SK-N-SH treated with all-trans-retinoic acid at 6 μM for 48 hours (cell line): ENCODE measurements at regions not wholly inside any gene's neighbourhood (a gene's known extent, or its start where the extent isn't known, plus 50 kb on each side); places are given as distances from the start of the nearest gene placed in this dataset.

Experiments
- ATAC-seq: fragments of 200-7000 bp; cut with Tn5 transposase; 3 replicates; pipeline ENCODE4 v1.9.1; 2020; ENCODE audit warnings: mild to moderate bottlenecking, moderate library complexity
- ARNTL ChIP-seq: fragments of 450-650 bp; formaldehyde crosslinking; IDR thresholded peaks from 2 replicates; pipeline ENCODE4 v1.5.0; 2020; ENCODE audit warnings: low read depth, mild to moderate bottlenecking, moderate library complexity, borderline replicate concordance
- BACH2 ChIP-seq: fragments of 250-450 bp; sonication (Bioruptor Pico); IDR thresholded peaks from 2 replicates; pipeline ENCODE4 v1.9.0; 2021; ENCODE audit warnings: mild to moderate bottlenecking, borderline replicate concordance
- CSDC2 ChIP-seq: fragments of 250-450 bp; sonication (Bioruptor Pico); IDR thresholded peaks from 2 replicates; pipeline ENCODE4 v1.5.0; 2020; ENCODE audit warnings: mild to moderate bottlenecking, moderate library complexity
- CSRNP3 ChIP-seq: fragments of 250-450 bp; sonication (Bioruptor Pico); IDR thresholded peaks from 2 replicates; pipeline ENCODE4 v1.5.1; 2021; ENCODE audit warnings: mild to moderate bottlenecking, moderate library complexity
- ESRRG ChIP-seq: fragments of 250-450 bp; sonication (Bioruptor Pico); IDR thresholded peaks from 2 replicates; pipeline ENCODE4 v1.6.1; 2021; ENCODE audit warnings: mild to moderate bottlenecking
- GLIS3 ChIP-seq: fragments of 250-450 bp; sonication (Bioruptor Pico); IDR thresholded peaks from 2 replicates; pipeline ENCODE4 v1.5.0; 2020; ENCODE audit warnings: mild to moderate bottlenecking, moderate library complexity
- ISL1 ChIP-seq: fragments of 250-450 bp; sonication (Bioruptor Pico); IDR thresholded peaks from 2 replicates; pipeline ENCODE4 v2.1.2; 2022; ENCODE audit warnings: mild to moderate bottlenecking, moderate library complexity
- OSR1 ChIP-seq: fragments of 250-450 bp; sonication (Bioruptor Pico); IDR thresholded peaks from 2 replicates; pipeline ENCODE4 v1.8.0; 2022; ENCODE audit warnings: moderate library complexity, mild to moderate bottlenecking, inconsistent platforms
- PATZ1 ChIP-seq: fragments of 250-450 bp; sonication (Bioruptor Pico); IDR thresholded peaks from 2 replicates; pipeline ENCODE4 v1.8.0; 2020; ENCODE audit warnings: mild to moderate bottlenecking, moderate library complexity, borderline replicate concordance
- PPARA ChIP-seq: fragments of 250-450 bp; sonication (Bioruptor Pico); IDR thresholded peaks from 2 replicates; pipeline ENCODE4 v1.5.0; 2020; ENCODE audit warnings: mild to moderate bottlenecking, borderline replicate concordance
- SNAI2 ChIP-seq: fragments of 250-450 bp; sonication (Bioruptor Pico); IDR thresholded peaks from 2 replicates; pipeline ENCODE4 v1.5.0; 2020; ENCODE audit warnings: mild to moderate bottlenecking, moderate library complexity
- TCF4 ChIP-seq: fragments of 250-450 bp; sonication (Bioruptor Pico); IDR thresholded peaks from 2 replicates; pipeline ENCODE4 v1.8.0; 2021; ENCODE audit warnings: mild to moderate bottlenecking, moderate library complexity, borderline replicate concordance
- TOX ChIP-seq: fragments of 250-450 bp; sonication (Bioruptor Pico); IDR thresholded peaks from 2 replicates; pipeline ENCODE4 v1.8.0; 2021; ENCODE audit warnings: mild to moderate bottlenecking, moderate library complexity, borderline replicate concordance
- ZC3H10 ChIP-seq: fragments of 250-450 bp; sonication (Bioruptor Pico); IDR thresholded peaks from 2 replicates; pipeline ENCODE4 v1.5.1; 2021; ENCODE audit warnings: mild to moderate bottlenecking, moderate library complexity
- ZFP3 ChIP-seq: fragments of 250-450 bp; sonication (Bioruptor Pico); IDR thresholded peaks from 2 replicates; pipeline ENCODE4 v1.5.0; 2020; ENCODE audit warnings: mild to moderate bottlenecking, moderate library complexity
- ZNF565 ChIP-seq: fragments of 450-650 bp; formaldehyde crosslinking; conservative IDR thresholded peaks from 2 replicates; pipeline ENCODE4 v1.5.0; 2020; ENCODE audit warnings: low read depth, mild to moderate bottlenecking, moderate library complexity
- ZNF70 ChIP-seq: fragments of 450-650 bp; formaldehyde crosslinking; IDR thresholded peaks from 2 replicates; pipeline ENCODE4 v1.5.0; 2020; ENCODE audit warnings: mild to moderate bottlenecking, moderate library complexity
- ZNF8 ChIP-seq: fragments of 450-650 bp; formaldehyde crosslinking; IDR thresholded peaks from 2 replicates; pipeline ENCODE4 v1.5.0; 2020; ENCODE audit warnings: mild to moderate bottlenecking, moderate library complexity
- TF ChIP-seq, protein P1 (sequence below): fragments of 250-450 bp; sonication (Bioruptor Pico); IDR thresholded peaks from 2 replicates; pipeline ENCODE4 v1.5.1; 2020; ENCODE audit warnings: low read depth, mild to moderate bottlenecking, moderate library complexity
- TF ChIP-seq, protein P2 (sequence below): fragments of 250-450 bp; sonication (Bioruptor Pico); IDR thresholded peaks from 2 replicates; pipeline ENCODE4 v1.8.0; 2021; ENCODE audit warnings: low read depth, mild to moderate bottlenecking, moderate library complexity, borderline replicate concordance
- TF ChIP-seq, protein P3 (sequence below): fragments of 250-450 bp; sonication (Bioruptor Pico); IDR thresholded peaks from 2 replicates; pipeline ENCODE4 v1.5.0; 2020; ENCODE audit warnings: mild to moderate bottlenecking, moderate library complexity

- no peak for TF ChIP-seq ZC3H10 (CRISPR knock-in tag)
- TF ChIP-seq, protein P1, sequence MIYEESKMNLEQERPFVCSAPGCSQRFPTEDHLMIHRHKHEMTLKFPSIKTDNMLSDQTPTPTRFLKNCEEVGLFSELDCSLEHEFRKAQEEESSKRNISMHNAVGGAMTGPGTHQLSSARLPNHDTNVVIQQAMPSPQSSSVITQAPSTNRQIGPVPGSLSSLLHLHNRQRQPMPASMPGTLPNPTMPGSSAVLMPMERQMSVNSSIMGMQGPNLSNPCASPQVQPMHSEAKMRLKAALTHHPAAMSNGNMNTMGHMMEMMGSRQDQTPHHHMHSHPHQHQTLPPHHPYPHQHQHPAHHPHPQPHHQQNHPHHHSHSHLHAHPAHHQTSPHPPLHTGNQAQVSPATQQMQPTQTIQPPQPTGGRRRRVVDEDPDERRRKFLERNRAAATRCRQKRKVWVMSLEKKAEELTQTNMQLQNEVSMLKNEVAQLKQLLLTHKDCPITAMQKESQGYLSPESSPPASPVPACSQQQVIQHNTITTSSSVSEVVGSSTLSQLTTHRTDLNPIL: no peak
- TF ChIP-seq PATZ1 (CRISPR knock-in tag): no peak
- TF ChIP-seq SNAI2 (CRISPR knock-in tag): no peak
- TF ChIP-seq ISL1 (CRISPR knock-in tag): no peak
- TF ChIP-seq TCF4 (CRISPR knock-in tag): no peak
- no peak for TF ChIP-seq OSR1 (CRISPR knock-in tag)
- no peak for TF ChIP-seq CSDC2 (CRISPR knock-in tag)
- no peak for TF ChIP-seq ZNF565 (CRISPR knock-in tag)
- no peak for TF ChIP-seq ZNF8
- TF ChIP-seq ZNF70 (CRISPR knock-in tag): no peak
- TF ChIP-seq, protein P2, sequence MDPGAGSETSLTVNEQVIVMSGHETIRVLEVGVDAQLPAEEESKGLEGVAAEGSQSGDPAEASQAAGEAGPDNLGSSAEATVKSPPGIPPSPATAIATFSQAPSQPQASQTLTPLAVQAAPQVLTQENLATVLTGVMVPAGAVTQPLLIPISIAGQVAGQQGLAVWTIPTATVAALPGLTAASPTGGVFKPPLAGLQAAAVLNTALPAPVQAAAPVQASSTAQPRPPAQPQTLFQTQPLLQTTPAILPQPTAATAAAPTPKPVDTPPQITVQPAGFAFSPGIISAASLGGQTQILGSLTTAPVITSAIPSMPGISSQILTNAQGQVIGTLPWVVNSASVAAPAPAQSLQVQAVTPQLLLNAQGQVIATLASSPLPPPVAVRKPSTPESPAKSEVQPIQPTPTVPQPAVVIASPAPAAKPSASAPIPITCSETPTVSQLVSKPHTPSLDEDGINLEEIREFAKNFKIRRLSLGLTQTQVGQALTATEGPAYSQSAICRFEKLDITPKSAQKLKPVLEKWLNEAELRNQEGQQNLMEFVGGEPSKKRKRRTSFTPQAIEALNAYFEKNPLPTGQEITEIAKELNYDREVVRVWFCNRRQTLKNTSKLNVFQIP: no peak
- no peak for TF ChIP-seq TOX
- TF ChIP-seq, protein P3, sequence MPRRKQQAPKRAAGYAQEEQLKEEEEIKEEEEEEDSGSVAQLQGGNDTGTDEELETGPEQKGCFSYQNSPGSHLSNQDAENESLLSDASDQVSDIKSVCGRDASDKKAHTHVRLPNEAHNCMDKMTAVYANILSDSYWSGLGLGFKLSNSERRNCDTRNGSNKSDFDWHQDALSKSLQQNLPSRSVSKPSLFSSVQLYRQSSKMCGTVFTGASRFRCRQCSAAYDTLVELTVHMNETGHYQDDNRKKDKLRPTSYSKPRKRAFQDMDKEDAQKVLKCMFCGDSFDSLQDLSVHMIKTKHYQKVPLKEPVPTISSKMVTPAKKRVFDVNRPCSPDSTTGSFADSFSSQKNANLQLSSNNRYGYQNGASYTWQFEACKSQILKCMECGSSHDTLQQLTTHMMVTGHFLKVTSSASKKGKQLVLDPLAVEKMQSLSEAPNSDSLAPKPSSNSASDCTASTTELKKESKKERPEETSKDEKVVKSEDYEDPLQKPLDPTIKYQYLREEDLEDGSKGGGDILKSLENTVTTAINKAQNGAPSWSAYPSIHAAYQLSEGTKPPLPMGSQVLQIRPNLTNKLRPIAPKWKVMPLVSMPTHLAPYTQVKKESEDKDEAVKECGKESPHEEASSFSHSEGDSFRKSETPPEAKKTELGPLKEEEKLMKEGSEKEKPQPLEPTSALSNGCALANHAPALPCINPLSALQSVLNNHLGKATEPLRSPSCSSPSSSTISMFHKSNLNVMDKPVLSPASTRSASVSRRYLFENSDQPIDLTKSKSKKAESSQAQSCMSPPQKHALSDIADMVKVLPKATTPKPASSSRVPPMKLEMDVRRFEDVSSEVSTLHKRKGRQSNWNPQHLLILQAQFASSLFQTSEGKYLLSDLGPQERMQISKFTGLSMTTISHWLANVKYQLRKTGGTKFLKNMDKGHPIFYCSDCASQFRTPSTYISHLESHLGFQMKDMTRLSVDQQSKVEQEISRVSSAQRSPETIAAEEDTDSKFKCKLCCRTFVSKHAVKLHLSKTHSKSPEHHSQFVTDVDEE (CRISPR knock-in tag): no peak
- TF ChIP-seq CSRNP3 (CRISPR knock-in tag): no peak
- no peak for TF ChIP-seq ZFP3 (CRISPR knock-in tag)
- TF ChIP-seq GLIS3 (CRISPR knock-in tag): no peak
- TF ChIP-seq BACH2 (CRISPR knock-in tag): no peak
- no peak for ATAC-seq
Measured at GRCh38 chr14:39939023-39939422, 506.8 kb upstream of the FBXO33 start.

- TF ChIP-seq ESRRG: no peak
- no peak for TF ChIP-seq TCF4 (CRISPR knock-in tag)
- no peak for TF ChIP-seq PPARA (CRISPR knock-in tag)
- TF ChIP-seq, protein P3 (CRISPR knock-in tag): no peak
- no peak for TF ChIP-seq ZFP3 (CRISPR knock-in tag)
- no peak for TF ChIP-seq ZNF70 (CRISPR knock-in tag)
- TF ChIP-seq CSDC2 (CRISPR knock-in tag): no peak
- TF ChIP-seq TOX: no peak
- no peak for TF ChIP-seq BACH2 (CRISPR knock-in tag)
- no peak for TF ChIP-seq ARNTL (CRISPR knock-in tag)
- no peak for TF ChIP-seq SNAI2 (CRISPR knock-in tag)
- no peak for TF ChIP-seq ZNF8
- no peak for TF ChIP-seq GLIS3 (CRISPR knock-in tag)
- no peak for ATAC-seq
Measured at GRCh38 chr14:39912192-39913100, 480.2 kb upstream of the FBXO33 start.
